ENCODE measurements at regions not wholly inside any gene's neighbourhood (a gene's known extent, or its start where the extent isn't known, plus 50 kb on each side); places are given as distances from the start of the nearest gene placed in this dataset.
"Not testable (repeated sequence)": the region's sequence is repeated elsewhere in the genome, so short reads cannot be mapped to it uniquely, and the experiment has no call there.

- DNase-seq (ENCODE audit: low read depth, low spot score) = not testable (repeated sequence)
Measured at GRCh38 chr9:40934480-40934879, 194.0 kb downstream of the FOXD4L6 start.

GRCh38 chr9:40930426-40930825 is 198.1 kb downstream of the FOXD4L6 start:
- not testable (repeated sequence) for DNase-seq (ENCODE audit: low read depth, low spot score)

- not testable (repeated sequence) for DNase-seq (ENCODE audit: low read depth, low spot score)
Measured at GRCh38 chr9:40929488-40929845, 199.0 kb downstream of the FOXD4L6 start.

GRCh38 chr9:40928803-40929487 is 199.5 kb downstream of the FOXD4L6 start:
- no peak for DNase-seq (ENCODE audit: low read depth, low spot score)

GRCh38 chr9:40927851-40928802 is 200.4 kb downstream of the FOXD4L6 start:
- no peak for DNase-seq (ENCODE audit: low read depth, low spot score)

- no peak for DNase-seq (ENCODE audit: low read depth, low spot score)
Measured at GRCh38 chr9:40927260-40927631, 201.2 kb downstream of the FOXD4L6 start.

- DNase-seq (ENCODE audit: low read depth, low spot score) = no peak
Measured at GRCh38 chr9:40926404-40927259, 201.8 kb downstream of the FOXD4L6 start.

- no peak for DNase-seq (ENCODE audit: low read depth, low spot score)
Measured at GRCh38 chr9:40925149-40925548, 203.3 kb downstream of the FOXD4L6 start.

- DNase-seq (ENCODE audit: low read depth, low spot score) = not testable (repeated sequence)
Measured at GRCh38 chr9:40916399-40916783, 212.1 kb downstream of the FOXD4L6 start.

GRCh38 chr9:40915660-40916398 is 212.7 kb downstream of the FOXD4L6 start:
- not testable (repeated sequence) for DNase-seq (ENCODE audit: low read depth, low spot score)

- no peak for DNase-seq (ENCODE audit: low read depth, low spot score)
Measured at GRCh38 chr9:40914772-40915659, 213.5 kb downstream of the FOXD4L6 start.

- DNase-seq (ENCODE audit: low read depth, low spot score) = no peak
Measured at GRCh38 chr9:40913928-40914673, 214.4 kb downstream of the FOXD4L6 start.

GRCh38 chr9:40913096-40913719 is 215.3 kb downstream of the FOXD4L6 start:
- DNase-seq (ENCODE audit: low read depth, low spot score) = no peak

- DNase-seq (ENCODE audit: low read depth, low spot score) = not testable (repeated sequence)
Measured at GRCh38 chr9:40912679-40913078, 215.8 kb downstream of the FOXD4L6 start.

- DNase-seq (ENCODE audit: low read depth, low spot score) = no peak
Measured at GRCh38 chr9:40911647-40912046, 216.8 kb downstream of the FOXD4L6 start.

GRCh38 chr9:40910995-40911394 is 217.5 kb downstream of the FOXD4L6 start:
- not testable (repeated sequence) for DNase-seq (ENCODE audit: low read depth, low spot score)

- DNase-seq (ENCODE audit: low read depth, low spot score) = no peak
Measured at GRCh38 chr9:40909821-40910220, 218.7 kb downstream of the FOXD4L6 start.

- not testable (repeated sequence) for DNase-seq (ENCODE audit: low read depth, low spot score)
Measured at GRCh38 chr9:40909111-40909510, 219.4 kb downstream of the FOXD4L6 start.
